Keratinocyte (primary cell): ENCODE measurements at regions not wholly inside any gene's neighbourhood (a gene's known extent, or its start where the extent isn't known, plus 50 kb on each side); places are given as distances from the start of the nearest gene placed in this dataset.

Experiments
- DNase-seq: peaks from one replicate; pipeline ENCODE4 v3.0.0-alpha.2; 2011; ENCODE audit warnings: low read depth, missing footprints, low spot score
- FAIRE-seq: peaks from 2 replicates; lab custom pipeline; 2011; peaks lifted over from hg19 to GRCh38; lab: Jason Lieb, UNC
- H2AFZ ChIP-seq: 2 replicates; pipeline ENCODE4 v1.6.0; 2012; ENCODE audit warnings: low read length, control low read depth, inconsistent platforms; ENCODE audit not compliant: control insufficient read depth
- H3K27ac ChIP-seq: 2 replicates; pipeline ENCODE4 v1.5.1; 2011; ENCODE audit warnings: low read length; ENCODE audit not compliant: control insufficient read depth, insufficient read depth
- H3K27me3 ChIP-seq: 3 replicates; pipeline ENCODE4 v1.6.0; 2011; ENCODE audit warnings: low read length; ENCODE audit not compliant: control insufficient read depth, insufficient read depth; ENCODE audit errors: extremely low read depth
- H3K36me3 ChIP-seq, 2 experiments: 2 replicates in 1 of 2; 3 replicates in 1 of 2; pipeline ENCODE4 v1.5.1; 2011; ENCODE audit warnings: low read length in 2 of 2, mild to moderate bottlenecking in 1 of 2; ENCODE audit not compliant: control insufficient read depth in 2 of 2, insufficient read depth in 2 of 2; ENCODE audit errors: extremely low read depth in 1 of 2
- H3K4me1 ChIP-seq: 3 replicates; pipeline ENCODE4 v1.5.1; 2011; ENCODE audit warnings: low read length; ENCODE audit not compliant: control insufficient read depth, insufficient read depth; ENCODE audit errors: extremely low read depth
- H3K4me2 ChIP-seq: 3 replicates; pipeline ENCODE4 v1.6.0; 2011; ENCODE audit warnings: low read depth, low read length; ENCODE audit not compliant: control insufficient read depth, insufficient read depth; ENCODE audit errors: extremely low read depth
- H3K4me3 ChIP-seq, 3 experiments: fragments of 200-600 bp in 1 of 3; sonication (generic) in 1 of 3; 2 replicates in 2 of 3; 3 replicates in 1 of 3; pipeline ENCODE4 v1.5.1; 2011 to 2016; ENCODE audit warnings: low read length in 3 of 3, mild to moderate bottlenecking in 3 of 3, control low read depth in 2 of 3, inconsistent platforms in 1 of 3, low read depth in 1 of 3, mixed read lengths in 1 of 3, mixed run types in 1 of 3, moderate library complexity in 1 of 3; ENCODE audit not compliant: control insufficient read depth in 2 of 3, insufficient read depth in 2 of 3; ENCODE audit errors: extremely low read depth in 1 of 3
- H3K79me2 ChIP-seq: 2 replicates; pipeline ENCODE4 v1.6.0; 2012; ENCODE audit warnings: low read length; ENCODE audit not compliant: control insufficient read depth, insufficient read depth
- H3K9ac ChIP-seq: 3 replicates; pipeline ENCODE4 v1.6.0; 2011; ENCODE audit warnings: low read length; ENCODE audit not compliant: control insufficient read depth, insufficient read depth; ENCODE audit errors: extremely low read depth
- H3K9me1 ChIP-seq: 3 replicates; pipeline ENCODE4 v1.6.0; 2011; ENCODE audit warnings: low read length; ENCODE audit not compliant: control insufficient read depth, insufficient read depth; ENCODE audit errors: extremely low read depth
- H3K9me3 ChIP-seq: 2 replicates; pipeline ENCODE4 v1.5.1; 2012; ENCODE audit warnings: low read depth, low read length; ENCODE audit not compliant: control insufficient read depth
- H4K20me1 ChIP-seq: 3 replicates; pipeline ENCODE4 v1.6.0; 2011; ENCODE audit warnings: low read length; ENCODE audit not compliant: control insufficient read depth, insufficient read depth; ENCODE audit errors: extremely low read depth
- CTCF ChIP-seq, 3 experiments: IDR thresholded peaks in 1 of 3; conservative IDR thresholded peaks in 1 of 3; optimal IDR thresholded peaks in 1 of 3; 2 replicates in 2 of 3; 3 replicates in 1 of 3; pipeline versions ENCODE3 to v1.5.1; 2011; ENCODE audit warnings: low read length in 3 of 3, mild to moderate bottlenecking in 3 of 3, moderate library complexity in 2 of 3, control low read depth in 1 of 3, inconsistent platforms in 1 of 3; ENCODE audit not compliant: insufficient read depth in 2 of 3; ENCODE audit errors: extremely low read depth in 1 of 3
- EZH2 ChIP-seq: IDR thresholded peaks from one replicate; pipeline ENCODE4 v1.6.1; 2012; ENCODE audit warnings: inconsistent platforms, mild to moderate bottlenecking, low read length, moderate library complexity
- dilution Hi-C: fragments of 300-500 bp; cut with MboI; formaldehyde crosslinking; loops from one replicate; pipeline ENCODE4 v1.7.0; 2020; ENCODE audit warnings: low sequenced_read_pairs; ENCODE audit not compliant: extremely low pct_ligation_motif_present

- FAIRE-seq (no peak), DNase-seq (no peak)
- Histone ChIP-seq H2AFZ (no peak overlapping the region), H3K4me1 (no peaks in the 10 kb centered on the region), H3K79me2 (no peaks in the 10 kb centered on the region), H3K4me2 (no peak overlapping the region), H3K27ac (no peak overlapping the region), H3K4me3 (no peak overlapping the region), H3K9ac (no peak overlapping the region), H4K20me1 (no peaks in the 10 kb centered on the region), H3K27me3 (no peaks in the 10 kb centered on the region), H3K9me1 (no peaks in the 10 kb centered on the region), H3K36me3 (no peaks in the 10 kb centered on the region), H3K9me3 (no peaks in the 10 kb centered on the region)
- TF ChIP-seq CTCF (optimal IDR thresholded peaks at IDR 0.05 in 1 of 3, IDR thresholded peaks at IDR 0.05 in 1 of 3, conservative IDR thresholded peaks at IDR 0.05 in 1 of 3; ENCODE audit: extremely low read depth in 1 of 3, insufficient read depth in 2 of 3, low read length in 3 of 3), result no peak
- TF ChIP-seq EZH2, result no peak
- dilution Hi-C loops, result no loop called here
Observed at GRCh38 chr3:20844851-20845250, 658.8 kb upstream of the SGO1 start.

DNA sequence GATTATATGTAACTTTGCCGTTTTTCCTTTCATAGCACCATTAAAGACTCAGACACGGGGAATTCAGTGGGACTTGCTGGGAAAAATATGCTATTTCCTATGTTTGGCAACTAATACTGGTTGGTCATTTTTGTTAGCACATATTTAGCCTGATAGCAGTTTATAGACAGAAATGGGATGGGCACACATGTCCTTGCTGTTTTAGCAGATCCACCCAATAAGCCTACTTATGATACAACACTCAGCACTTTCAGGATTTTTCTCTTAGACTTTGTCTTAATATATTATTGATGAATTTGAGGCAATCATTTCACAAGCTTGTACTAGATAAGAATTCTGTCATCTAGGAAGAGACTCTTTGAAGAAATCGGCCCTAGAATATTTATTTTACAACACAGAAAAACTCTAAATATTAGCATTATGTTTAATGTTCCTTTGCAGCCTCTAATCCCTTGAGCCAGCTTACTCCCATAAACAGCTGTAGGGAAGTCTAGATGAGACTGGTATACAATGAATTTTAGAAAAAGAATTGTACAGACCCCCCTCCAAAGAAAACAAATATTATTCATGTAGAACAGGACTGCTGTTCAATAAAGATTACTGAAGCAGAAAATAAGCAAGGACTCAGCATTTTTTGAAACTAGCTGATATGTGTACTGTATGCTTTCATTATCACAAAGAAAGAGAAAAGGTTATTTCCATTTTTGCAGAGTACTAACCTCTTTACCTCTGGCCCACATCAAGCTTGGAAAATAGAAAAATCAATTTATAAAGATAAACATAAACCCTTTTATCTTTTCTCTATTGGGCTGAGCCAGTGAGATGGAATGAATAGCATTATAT is 656.8 kb upstream of the SGO1 start:
- Histone ChIP-seq H3K4me2 (no peak overlapping the region), H4K20me1 (no peaks in the 10 kb centered on the region), H2AFZ (no peak overlapping the region), H3K27me3 (no peaks in the 10 kb centered on the region), H3K27ac (no peak overlapping the region), H3K9me1 (no peaks in the 10 kb centered on the region), H3K79me2 (no peaks in the 10 kb centered on the region), H3K4me1 (no peaks in the 10 kb centered on the region), H3K9me3 (no peaks in the 10 kb centered on the region), H3K36me3 (no peaks in the 10 kb centered on the region), H3K9ac (no peak overlapping the region), H3K4me3 (no peak overlapping the region)
- TF ChIP-seq CTCF (optimal IDR thresholded peaks at IDR 0.05 in 1 of 3, IDR thresholded peaks at IDR 0.05 in 1 of 3, conservative IDR thresholded peaks at IDR 0.05 in 1 of 3; ENCODE audit: extremely low read depth in 1 of 3, insufficient read depth in 2 of 3, low read length in 3 of 3), result no peak
- TF ChIP-seq EZH2, result no peak
- FAIRE-seq (no peak), DNase-seq (no peak)
- dilution Hi-C loops, result no loop called here
